GM18907 (cell line): ENCODE measurements at regions not wholly inside any gene's neighbourhood (a gene's known extent, or its start where the extent isn't known, plus 50 kb on each side); places are given as distances from the start of the nearest gene placed in this dataset.
A peak's percentile ranks its signal among the peaks of the same experiment; 100 is the strongest.

Experiments
- ATAC-seq: cut with Tn5 transposase; IDR thresholded peaks from one replicate; pipeline ENCODE4 v1.9.1; 2021; ENCODE audit warnings: mild to moderate bottlenecking, moderate library complexity; ENCODE audit not compliant: unreplicated experiment

- ATAC-seq = peak; percentile 49
Measured at GRCh38 chr21:45592208-45592619, 50.0 kb upstream of the SLC19A1 start.

DNA sequence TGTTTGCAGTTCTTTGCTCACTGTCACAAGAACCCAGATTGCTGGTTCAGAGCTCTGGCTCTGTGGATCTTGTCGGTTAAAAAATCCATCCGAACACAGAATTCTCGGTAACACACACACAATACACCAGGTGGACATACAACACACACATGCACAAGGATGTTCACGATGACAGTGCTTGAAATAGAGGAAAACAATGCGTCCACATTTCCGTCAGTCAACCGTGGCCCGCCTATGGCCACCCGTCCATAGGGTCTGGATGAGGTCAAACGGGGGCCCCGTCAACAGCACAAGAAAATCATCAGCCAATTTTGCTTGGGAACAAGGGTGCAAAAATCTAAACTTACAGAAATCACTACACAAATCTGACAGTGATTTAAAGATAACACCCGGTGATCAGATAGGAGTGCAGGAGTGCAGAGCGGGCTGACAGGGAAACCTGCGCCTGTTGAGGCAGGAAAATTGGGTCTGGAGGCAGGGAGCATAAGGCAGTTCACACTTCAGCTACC, 50.4 kb upstream of the SLC19A1 start:
- no peak for ATAC-seq

DNA sequence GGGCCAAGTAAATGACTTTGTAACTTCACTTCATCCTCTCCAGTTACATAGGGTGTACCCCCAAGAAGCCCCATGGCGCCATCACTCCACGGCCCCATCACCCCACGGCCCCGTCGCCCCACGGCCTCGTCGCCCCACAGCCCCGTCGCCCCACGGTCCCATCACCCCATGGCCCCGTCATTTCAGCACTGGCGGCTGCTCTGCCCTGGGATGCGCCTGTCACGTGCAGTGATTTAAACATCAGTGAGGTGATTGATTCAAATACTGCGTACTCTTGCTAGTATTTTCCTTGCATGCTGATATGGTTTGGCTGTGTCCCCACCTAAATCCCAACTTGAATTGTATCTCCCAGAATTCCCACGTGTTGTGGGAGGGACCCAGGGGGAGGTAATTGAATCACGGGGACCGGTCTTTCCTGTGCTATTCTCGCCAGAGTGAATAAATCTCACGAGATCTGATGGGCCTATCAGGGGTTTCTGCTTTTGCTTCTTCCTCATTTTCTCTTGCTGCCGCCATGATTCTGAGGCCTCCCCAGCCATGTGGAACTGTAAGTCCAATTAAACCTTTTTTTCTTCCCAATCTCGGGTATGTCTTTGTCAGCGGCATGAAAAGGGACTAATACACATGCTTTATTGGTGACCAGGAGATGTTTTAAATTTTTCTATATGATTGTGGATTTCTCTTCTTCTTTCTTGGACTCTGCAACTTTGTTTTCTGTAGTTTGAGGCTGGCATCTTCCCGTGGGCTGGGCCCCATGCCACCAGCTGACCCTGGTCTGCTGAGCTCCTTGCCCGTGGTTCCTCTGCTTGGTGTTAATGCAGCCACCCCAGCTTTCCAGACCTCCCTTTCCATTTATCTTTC, 50.1 kb upstream of the PCBP3 start:
- no peak for ATAC-seq
